ENCODE measurements at regions not wholly inside any gene's neighbourhood (a gene's known extent, or its start where the extent isn't known, plus 50 kb on each side); places are given as distances from the start of the nearest gene placed in this dataset.

DNA sequence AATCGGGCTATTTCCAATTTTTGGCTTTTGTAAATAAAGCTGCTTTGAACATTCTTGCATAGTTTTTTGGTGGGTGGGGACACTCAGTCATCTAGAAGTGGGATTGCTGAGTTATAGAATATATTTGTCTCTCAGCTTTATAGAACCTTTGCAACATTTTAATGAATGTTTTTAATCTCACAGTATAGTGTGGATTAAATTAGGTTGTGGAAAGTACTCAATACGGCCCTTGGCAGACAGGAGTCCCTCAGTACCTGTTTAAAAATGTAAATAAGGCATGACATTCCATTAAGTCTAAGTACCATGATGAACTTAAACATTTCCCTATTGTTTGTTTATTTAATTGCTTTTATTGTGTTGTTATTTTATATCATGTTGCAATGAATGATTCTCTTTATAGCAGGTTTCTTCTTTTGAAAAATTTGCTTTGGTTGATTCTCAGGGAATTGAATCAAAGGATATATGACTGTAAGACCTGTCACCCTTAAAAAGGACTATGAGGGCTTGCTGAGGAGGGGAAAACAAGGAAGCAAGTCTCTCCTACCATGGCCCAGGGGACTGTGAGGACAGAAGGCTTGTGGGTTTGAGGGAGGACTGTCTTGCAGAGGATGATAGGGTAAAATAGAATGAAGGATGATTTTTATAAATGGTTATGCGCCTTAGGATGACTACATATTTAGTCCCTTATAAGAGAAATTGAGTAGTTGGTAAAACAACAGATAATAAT lies 165.1 kb downstream of the RPIA start:
- TF ChIP-seq CTCF (conservative IDR thresholded peaks at IDR 0.05; ENCODE audit: low read depth, low read length) (no peak), EZH2 (IDR thresholded peaks at IDR 0.05; ENCODE audit: low read length, unreplicated experiment) (no peak), EZH2phosphoT487 (IDR thresholded peaks at IDR 0.05; ENCODE audit: borderline replicate concordance, low read length) (no peak)
